GM21717 (cell line): ENCODE measurements at regions not wholly inside any gene's neighbourhood (a gene's known extent, or its start where the extent isn't known, plus 50 kb on each side); places are given as distances from the start of the nearest gene placed in this dataset.

ENCODE experiments used
- ATAC-seq: cut with Tn5 transposase; IDR thresholded peaks from one replicate; pipeline ENCODE4 v1.9.1; 2021; ENCODE audit warnings: mild to moderate bottlenecking, moderate library complexity; ENCODE audit not compliant: unreplicated experiment

- ATAC-seq, result no peak
Measured at GRCh38 chr16:64470916-64471315, 650.9 kb downstream of the CDH11 start.

- ATAC-seq, result no peak
Measured at GRCh38 chr16:64469906-64470702, 651.8 kb downstream of the CDH11 start.

GRCh38 chr16:64469351-64469750, 652.5 kb downstream of the CDH11 start:
- no peak for ATAC-seq

GRCh38 chr16:64468515-64469090, 653.3 kb downstream of the CDH11 start:
- no peak for ATAC-seq

GRCh38 chr16:64459821-64460220, 662.0 kb downstream of the CDH11 start:
- ATAC-seq, result no peak

- ATAC-seq, result no peak
Measured at GRCh38 chr16:64459402-64459801, 662.5 kb downstream of the CDH11 start.

- ATAC-seq, result no peak
Measured at GRCh38 chr16:64455275-64455674, 666.6 kb downstream of the CDH11 start.

- no peak for ATAC-seq
Measured at GRCh38 chr16:64453646-64454045, 668.2 kb downstream of the CDH11 start.

- no peak for ATAC-seq
Measured at GRCh38 chr16:64452446-64452845, 669.4 kb downstream of the CDH11 start.

GRCh38 chr16:64450177-64450576, 671.7 kb downstream of the CDH11 start:
- no peak for ATAC-seq

GRCh38 chr16:64449506-64449905, 672.4 kb downstream of the CDH11 start:
- ATAC-seq, result no peak

GRCh38 chr16:64445649-64446048, 676.2 kb downstream of the CDH11 start:
- no peak for ATAC-seq

GRCh38 chr16:64445245-64445644, 676.6 kb downstream of the CDH11 start:
- ATAC-seq, result no peak

GRCh38 chr16:64440421-64440831, 681.4 kb downstream of the CDH11 start:
- ATAC-seq, result no peak

GRCh38 chr16:64440005-64440404, 681.9 kb downstream of the CDH11 start:
- ATAC-seq, result no peak

- no peak for ATAC-seq
Measured at GRCh38 chr16:64437706-64438324, 684.0 kb downstream of the CDH11 start.

- ATAC-seq, result no peak
Measured at GRCh38 chr16:64434526-64435069, 687.3 kb downstream of the CDH11 start.

GRCh38 chr16:64428463-64429113, 693.3 kb downstream of the CDH11 start:
- no peak for ATAC-seq

- no peak for ATAC-seq
Measured at GRCh38 chr16:64426131-64426666, 695.7 kb downstream of the CDH11 start.

- no peak for ATAC-seq
Measured at GRCh38 chr16:64425381-64425780, 696.5 kb downstream of the CDH11 start.

- no peak for ATAC-seq
Measured at GRCh38 chr16:64422259-64422658, 699.6 kb downstream of the CDH11 start.
